Neuron (in vitro differentiated cells): ENCODE measurements at regions not wholly inside any gene's neighbourhood (a gene's known extent, or its start where the extent isn't known, plus 50 kb on each side); places are given as distances from the start of the nearest gene placed in this dataset.
A peak's percentile ranks its signal among the peaks of the same experiment; 100 is the strongest.
"Not testable (repeated sequence)": the region's sequence is repeated elsewhere in the genome, so short reads cannot be mapped to it uniquely, and the experiment has no call there.

Experiments
- H2AFZ ChIP-seq: one replicate; pipeline ENCODE4 v1.6.1; 2013; ENCODE audit warnings: low read depth, mild to moderate bottlenecking, inconsistent platforms, low read length, moderate library complexity
- H3K27me3 ChIP-seq: one replicate; pipeline ENCODE4 v1.6.1; 2013; ENCODE audit warnings: low read length; ENCODE audit not compliant: insufficient read depth
- H3K36me3 ChIP-seq: one replicate; pipeline ENCODE4 v1.6.1; 2013; ENCODE audit warnings: low read length; ENCODE audit not compliant: insufficient read depth
- H3K4me1 ChIP-seq: one replicate; pipeline ENCODE4 v1.6.1; 2013; ENCODE audit warnings: low read length; ENCODE audit not compliant: insufficient read depth
- H3K4me3 ChIP-seq: 2 replicates; pipeline ENCODE4 v1.5.1; 2013; ENCODE audit warnings: mild to moderate bottlenecking, low read length, moderate library complexity
- H3K9me3 ChIP-seq: one replicate; pipeline ENCODE4 v1.6.1; 2013; ENCODE audit warnings: low read length

GRCh38 chr2:63735263-63735662, 106.4 kb upstream of the UGP2 start:
- Histone ChIP-seq H3K4me3 (no peak overlapping the region), H2AFZ (no peak overlapping the region), H3K36me3 (no peaks in the 10 kb centered on the region), H3K4me1 (no peaks in the 10 kb centered on the region), H3K9me3 (no peaks in the 10 kb centered on the region), H3K27me3 (no peaks in the 10 kb centered on the region)

- H2AFZ ChIP-seq = no peak overlapping the region
- H3K36me3 ChIP-seq = no peaks in the 10 kb centered on the region
- H3K4me1 ChIP-seq = no peaks in the 10 kb centered on the region
- H3K4me3 ChIP-seq = no peak overlapping the region
- H3K9me3 ChIP-seq = no peaks in the 10 kb centered on the region
- H3K27me3 ChIP-seq = no peaks in the 10 kb centered on the region
These were observed 105.8 kb upstream of the UGP2 start for GRCh38 chr2:63735931-63736330.

GRCh38 chr2:63736354-63736753, 105.3 kb upstream of the UGP2 start:
- Histone ChIP-seq H2AFZ (no peak overlapping the region), H3K9me3 (no peaks in the 10 kb centered on the region), H3K4me3 (no peak overlapping the region), H3K27me3 (no peaks in the 10 kb centered on the region), H3K36me3 (no peaks in the 10 kb centered on the region), H3K4me1 (no peaks in the 10 kb centered on the region)

GRCh38 chr2:63737081-63737751, 104.5 kb upstream of the UGP2 start:
- no peaks in the 10 kb centered on the region for H3K4me1 ChIP-seq
- no peak overlapping the region for H2AFZ ChIP-seq
- H3K4me3 ChIP-seq = no peak overlapping the region
- no peaks in the 10 kb centered on the region for H3K9me3 ChIP-seq
- H3K36me3 ChIP-seq = no peaks in the 10 kb centered on the region
- no peaks in the 10 kb centered on the region for H3K27me3 ChIP-seq

GRCh38 chr2:63738019-63738418, 103.7 kb upstream of the UGP2 start:
- H3K36me3 ChIP-seq = no peaks in the 10 kb centered on the region
- no peak overlapping the region for H2AFZ ChIP-seq
- no peaks in the 10 kb centered on the region for H3K4me1 ChIP-seq
- H3K4me3 ChIP-seq = no peak overlapping the region
- no peaks in the 10 kb centered on the region for H3K27me3 ChIP-seq
- no peaks in the 10 kb centered on the region for H3K9me3 ChIP-seq

GRCh38 chr2:63739180-63739579, 102.5 kb upstream of the UGP2 start:
- not testable (repeated sequence) for H3K36me3 ChIP-seq, H3K4me1 ChIP-seq, H3K27me3 ChIP-seq, H3K4me3 ChIP-seq, H3K9me3 ChIP-seq, H2AFZ ChIP-seq

- H3K27me3 ChIP-seq = no peaks in the 10 kb centered on the region
- peaks cover 12% of the 10 kb centered on the region for H3K4me1 ChIP-seq
- no peaks in the 10 kb centered on the region for H3K36me3 ChIP-seq
- H3K4me3 ChIP-seq = no peak overlapping the region
- no peaks in the 10 kb centered on the region for H3K9me3 ChIP-seq
- no peak overlapping the region for H2AFZ ChIP-seq
These were observed 101.7 kb upstream of the UGP2 start for GRCh38 chr2:63740020-63740419.

GRCh38 chr2:63740943-63741342, 100.8 kb upstream of the UGP2 start:
- no peak overlapping the region for H3K4me3 ChIP-seq
- no peaks in the 10 kb centered on the region for H3K9me3 ChIP-seq
- peaks cover 20% of the 10 kb centered on the region for H3K4me1 ChIP-seq
- no peak overlapping the region for H2AFZ ChIP-seq
- no peaks in the 10 kb centered on the region for H3K36me3 ChIP-seq
- H3K27me3 ChIP-seq = no peaks in the 10 kb centered on the region

- no peak overlapping the region for H2AFZ ChIP-seq
- no peak overlapping the region for H3K4me3 ChIP-seq
- no peaks in the 10 kb centered on the region for H3K27me3 ChIP-seq
- no peaks in the 10 kb centered on the region for H3K36me3 ChIP-seq
- no peaks in the 10 kb centered on the region for H3K9me3 ChIP-seq
- peaks cover 27% of the 10 kb centered on the region for H3K4me1 ChIP-seq
These were observed 99.7 kb upstream of the UGP2 start for GRCh38 chr2:63741884-63742579.

- Histone ChIP-seq H3K27me3 (no peaks in the 10 kb centered on the region), H3K9me3 (no peaks in the 10 kb centered on the region), H2AFZ (no peak overlapping the region), H3K4me1 (peaks cover 31% of the 10 kb centered on the region), H3K36me3 (no peaks in the 10 kb centered on the region), H3K4me3 (no peak overlapping the region)
These were observed 99.1 kb upstream of the UGP2 start for GRCh38 chr2:63742580-63742976.

GRCh38 chr2:63743170-63743981, 98.3 kb upstream of the UGP2 start:
- Histone ChIP-seq H3K4me3 (no peak overlapping the region), H3K36me3 (no peaks in the 10 kb centered on the region), H2AFZ (no peak overlapping the region), H3K4me1 (peaks cover 31% of the 10 kb centered on the region), H3K9me3 (no peaks in the 10 kb centered on the region), H3K27me3 (no peaks in the 10 kb centered on the region)

- Histone ChIP-seq H2AFZ (peak overlapping the region; percentile 86), H3K4me3 (no peak overlapping the region), H3K4me1 (peaks cover 34% of the 10 kb centered on the region), H3K9me3 (no peaks in the 10 kb centered on the region), H3K36me3 (no peaks in the 10 kb centered on the region), H3K27me3 (no peaks in the 10 kb centered on the region)
These were observed 97.4 kb upstream of the UGP2 start for GRCh38 chr2:63743982-63744966.
